GM12878 (cell line): ENCODE measurements at regions not wholly inside any gene's neighbourhood (a gene's known extent, or its start where the extent isn't known, plus 50 kb on each side); places are given as distances from the start of the nearest gene placed in this dataset.

ENCODE experiments used
- ATAC-seq: fragments of 200-7000 bp; cut with Tn5 transposase; 3 replicates; pipeline ENCODE4 v1.9.1; 2020; ENCODE audit warnings: mild to moderate bottlenecking, moderate library complexity
- BruUV-seq: library from RNA; stranded (reverse); fragments of 400-500 nt; replicated peaks from 2 replicates; lab custom pipeline; 2021; lab: Mats Ljungman, UMichigan
- CTCF ChIA-PET: fragments of 300-600 bp; sonication (Branson Sonifier 250); formaldehyde crosslinking; extraction: SDS; loops from one replicate; lab custom pipeline; 2021; ENCODE audit warnings: inconsistent platforms; lab: Yijun Ruan, JAX
- POLR2A ChIA-PET: fragments of 350-600 bp; formaldehyde crosslinking; extraction: SDS; loops from one replicate; lab custom pipeline; 2021; ENCODE audit warnings: inconsistent platforms; lab: Charles Lee
- RAD21 ChIA-PET: fragments of 300-600 bp; sonication (Branson Sonifier 250); formaldehyde crosslinking; loops from one replicate; lab custom pipeline; 2023; ENCODE audit warnings: antibody characterized with exemption; ENCODE audit not compliant: unreplicated experiment; lab: Charles Lee
- SMC1A ChIA-PET: fragments of 300-600 bp; sonication (Branson Sonifier 250); formaldehyde crosslinking; loops from one replicate; lab custom pipeline; 2023; ENCODE audit not compliant: unreplicated experiment, uncharacterized antibody; lab: Charles Lee
- DNase-seq: peaks from one replicate; pipeline ENCODE4 v3.0.0-alpha.2; 2011; ENCODE audit warnings: low read depth, low spot score
- FAIRE-seq: peaks from 3 replicates; lab custom pipeline; 2011; peaks lifted over from hg19 to GRCh38; lab: Jason Lieb, UNC
- H2AFZ ChIP-seq: 2 replicates; pipeline ENCODE4 v1.6.0; 2011; ENCODE audit warnings: low read depth, low read length, control low read depth; ENCODE audit not compliant: control insufficient read depth
- H3K27ac ChIP-seq: 2 replicates; pipeline ENCODE4 v1.5.1; 2011; ENCODE audit warnings: control low read depth; ENCODE audit not compliant: control insufficient read depth, insufficient read depth
- H3K27me3 ChIP-seq, 2 experiments: replicated peaks in 1 of 2; 2 replicates each; pipeline versions ENCODE4 v1.6.0 to v1.6.1; 2011; ENCODE audit warnings: low read length in 1 of 2; ENCODE audit not compliant: control insufficient read depth in 2 of 2, insufficient read depth in 2 of 2
- H3K36me3 ChIP-seq, 2 experiments: 2 replicates each; pipeline ENCODE4 v1.5.1; 2011; ENCODE audit warnings: low read length in 1 of 2; ENCODE audit not compliant: control insufficient read depth in 2 of 2, insufficient read depth in 2 of 2
- H3K4me1 ChIP-seq: 2 replicates; pipeline ENCODE4 v1.6.1; 2011; ENCODE audit warnings: mild to moderate bottlenecking, low read length, moderate library complexity, mixed read lengths; ENCODE audit not compliant: control insufficient read depth, insufficient read depth
- H3K4me2 ChIP-seq: 2 replicates; pipeline ENCODE4 v1.6.0; 2011; ENCODE audit warnings: control low read depth; ENCODE audit not compliant: control insufficient read depth, insufficient read depth
- H3K4me3 ChIP-seq: fragments of 200-600 bp; sonication (generic); 2 replicates; pipeline ENCODE4 v1.5.1; 2016
- H3K79me2 ChIP-seq: 2 replicates; pipeline ENCODE4 v1.6.0; 2011; ENCODE audit warnings: low read length; ENCODE audit not compliant: control insufficient read depth, insufficient read depth
- H3K9ac ChIP-seq: 2 replicates; pipeline ENCODE4 v1.8.0; 2011; ENCODE audit warnings: low read length, control low read depth, mixed read lengths; ENCODE audit not compliant: control insufficient read depth, insufficient read depth
- H3K9me3 ChIP-seq: replicated peaks from 3 replicates; pipeline ENCODE4 v1.5.1; 2011; ENCODE audit warnings: mild to moderate bottlenecking, low read length; ENCODE audit not compliant: control insufficient read depth, insufficient read depth
- H4K20me1 ChIP-seq: 2 replicates; pipeline ENCODE4 v1.6.0; 2011; ENCODE audit not compliant: control insufficient read depth, insufficient read depth
- BCL11A ChIP-seq: IDR thresholded peaks from 2 replicates; pipeline ENCODE4 v1.6.1; 2011; ENCODE audit warnings: low read depth, low read length
- BMI1 ChIP-seq: fragments of 450-650 bp; IDR thresholded peaks from 2 replicates; pipeline ENCODE4 v1.6.1; 2016; ENCODE audit warnings: mild to moderate bottlenecking, moderate library complexity, borderline replicate concordance
- HSF1 ChIP-seq: fragments of 150-350 bp; IDR thresholded peaks from 2 replicates; pipeline ENCODE4 v1.6.1; 2014; ENCODE audit warnings: mild to moderate bottlenecking, low read depth, low read length
- IRF3 ChIP-seq: fragments of 450-650 bp; IDR thresholded peaks from 2 replicates; pipeline ENCODE4 v1.6.1; 2014; ENCODE audit warnings: mild to moderate bottlenecking
- MYB ChIP-seq: fragments of 150-350 bp; IDR thresholded peaks from 2 replicates; pipeline ENCODE4 v1.6.1; 2014; ENCODE audit warnings: mild to moderate bottlenecking, low read depth, low read length, borderline replicate concordance
- NFXL1 ChIP-seq: fragments of 450-650 bp; IDR thresholded peaks from 2 replicates; pipeline ENCODE4 v1.6.1; 2017; ENCODE audit warnings: antibody characterized with exemption, mild to moderate bottlenecking, borderline replicate concordance
- POLR2AphosphoS5 ChIP-seq: IDR thresholded peaks from 2 replicates; pipeline ENCODE4 v1.6.1; 2011; ENCODE audit warnings: mild to moderate bottlenecking, low read length, inconsistent platforms
- POU2F2 ChIP-seq: IDR thresholded peaks from 3 replicates; pipeline ENCODE4 v1.6.1; 2011; ENCODE audit warnings: low read depth, mild to moderate bottlenecking, low read length, borderline replicate concordance
- SMAD5 ChIP-seq: IDR thresholded peaks from 2 replicates; pipeline ENCODE4 v1.6.1; 2016; ENCODE audit warnings: antibody characterized with exemption, low read depth
- SMARCA5 ChIP-seq: fragments of 450-650 bp; IDR thresholded peaks from 2 replicates; pipeline ENCODE4 v1.6.1; 2017; ENCODE audit warnings: mild to moderate bottlenecking
- SMC3 ChIP-seq: IDR thresholded peaks from 2 replicates; pipeline ENCODE4 v1.6.1; 2011; ENCODE audit warnings: low read length, improper control_type of control experiment, borderline replicate concordance
- SRF ChIP-seq, 2 experiments: IDR thresholded peaks; 2 replicates each; pipeline ENCODE4 v1.6.1; 2011; ENCODE audit warnings: low read depth in 2 of 2, low read length in 2 of 2, mild to moderate bottlenecking in 1 of 2, moderate library complexity in 1 of 2
- STAT3 ChIP-seq: IDR thresholded peaks from 2 replicates; pipeline ENCODE4 v1.6.1; 2011; ENCODE audit warnings: low read depth, low read length, improper control_type of control experiment
- TAF1 ChIP-seq: IDR thresholded peaks from 2 replicates; pipeline ENCODE4 v1.6.1; 2011; ENCODE audit warnings: mild to moderate bottlenecking, low read depth, low read length, borderline replicate concordance
- WRNIP1 ChIP-seq: IDR thresholded peaks from 2 replicates; pipeline ENCODE4 v1.6.1; 2011; ENCODE audit warnings: low read depth, low read length, improper control_type of control experiment, borderline replicate concordance
- ZBTB11 ChIP-seq: fragments of 450-650 bp; formaldehyde crosslinking; IDR thresholded peaks from 2 replicates; pipeline ENCODE4 v1.5.0; 2022; ENCODE audit warnings: mild to moderate bottlenecking, missing genetic modification characterization
- ZNF24 ChIP-seq: fragments of 450-650 bp; IDR thresholded peaks from 2 replicates; pipeline ENCODE4 v1.6.1; 2017; ENCODE audit warnings: antibody characterized with exemption, mild to moderate bottlenecking
- WGBS: methylation state at CpG from one replicate; pipeline ENCODE4 v1.1.6; 2016; ENCODE audit warnings: low lambda C conversion rate; ENCODE audit not compliant: insufficient replicate concordance, insufficient coverage; ENCODE audit errors: missing lambda C conversion rate; 5-methylcytosine and 5-hydroxymethylcytosine counted together
- in situ Hi-C: fragments of 300-500 bp; cut with MboI; formaldehyde crosslinking; loops from 9 replicates; pipeline ENCODE4 v1.14.3; 2018; ENCODE audit warnings: mixed read lengths
- intact Hi-C: fragments of 100-400 bp; cut with micrococcal nuclease; formaldehyde crosslinking; loops from one replicate; pipeline ENCODE4 v1.14.2; 2022; ENCODE audit not compliant: unreplicated experiment
- TF ChIP-seq, protein P1 (sequence below): fragments of 450-650 bp; IDR thresholded peaks from 2 replicates; pipeline ENCODE4 v1.6.1; 2017; ENCODE audit warnings: low read depth, mild to moderate bottlenecking, moderate library complexity
- TF ChIP-seq, protein P2 (sequence below): IDR thresholded peaks from 2 replicates; pipeline ENCODE4 v1.6.1; 2011; ENCODE audit warnings: low read depth, mild to moderate bottlenecking, low read length, moderate library complexity, borderline replicate concordance; ENCODE audit errors: extremely low read depth

DNA sequence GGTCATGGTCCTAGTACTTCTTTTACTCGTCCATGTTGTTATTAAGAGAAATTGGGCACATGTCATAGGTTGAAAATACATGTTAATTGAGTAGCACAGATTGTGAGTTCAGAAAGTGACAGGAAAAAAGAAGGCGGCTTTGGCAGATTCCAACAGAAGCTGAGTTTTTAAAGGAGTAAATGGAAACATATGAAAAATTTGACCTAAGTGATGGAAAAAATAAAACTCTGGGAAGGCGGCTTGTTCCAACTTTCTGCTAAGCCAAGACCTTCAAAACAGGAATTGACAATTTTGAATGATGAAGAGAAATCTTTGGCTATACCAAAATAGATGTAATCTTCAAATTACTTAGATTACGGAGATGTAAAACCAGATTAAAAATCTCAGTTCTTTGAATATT is 868.0 kb downstream of the EPHA4 start:
- DNase-seq (no peak), FAIRE-seq (no peak), ATAC-seq (no peak)
- Histone ChIP-seq H3K27me3 (no peaks in the 10 kb centered on the region), H3K36me3 (no peaks in the 10 kb centered on the region), H3K4me3 (no peak overlapping the region), H3K79me2 (no peaks in the 10 kb centered on the region), H4K20me1 (no peaks in the 10 kb centered on the region), H3K27ac (no peak overlapping the region), H3K9ac (no peak overlapping the region), H3K4me1 (no peaks in the 10 kb centered on the region), H3K4me2 (no peak overlapping the region), H2AFZ (no peak overlapping the region), H3K9me3 (no peaks in the 10 kb centered on the region)
- ChIA-PET CTCF (no interaction called here), POLR2A (no interaction called here), RAD21 (no interaction called here), SMC1A (no interaction called here)
- in situ Hi-C loops = no loop called here
- BruUV-seq = no TSS peak
- intact Hi-C loops = no loop called here
- 65% methylated on average over 4 of the region's 4 CpGs for WGBS
- no peak for TF ChIP-seq SRF (IDR thresholded peaks at IDR 0.05; ENCODE audit: low read depth in 2 of 2, low read length in 2 of 2)
- no peak for TF ChIP-seq POU2F2
- no peak for TF ChIP-seq TAF1
- TF ChIP-seq IRF3 = no peak
- no peak for TF ChIP-seq WRNIP1
- no peak for TF ChIP-seq SMARCA5
- no peak for TF ChIP-seq ZNF24
- TF ChIP-seq STAT3 = no peak
- no peak for TF ChIP-seq HSF1
- TF ChIP-seq SMAD5 = no peak
- TF ChIP-seq NFXL1 = no peak
- TF ChIP-seq, protein P1, sequence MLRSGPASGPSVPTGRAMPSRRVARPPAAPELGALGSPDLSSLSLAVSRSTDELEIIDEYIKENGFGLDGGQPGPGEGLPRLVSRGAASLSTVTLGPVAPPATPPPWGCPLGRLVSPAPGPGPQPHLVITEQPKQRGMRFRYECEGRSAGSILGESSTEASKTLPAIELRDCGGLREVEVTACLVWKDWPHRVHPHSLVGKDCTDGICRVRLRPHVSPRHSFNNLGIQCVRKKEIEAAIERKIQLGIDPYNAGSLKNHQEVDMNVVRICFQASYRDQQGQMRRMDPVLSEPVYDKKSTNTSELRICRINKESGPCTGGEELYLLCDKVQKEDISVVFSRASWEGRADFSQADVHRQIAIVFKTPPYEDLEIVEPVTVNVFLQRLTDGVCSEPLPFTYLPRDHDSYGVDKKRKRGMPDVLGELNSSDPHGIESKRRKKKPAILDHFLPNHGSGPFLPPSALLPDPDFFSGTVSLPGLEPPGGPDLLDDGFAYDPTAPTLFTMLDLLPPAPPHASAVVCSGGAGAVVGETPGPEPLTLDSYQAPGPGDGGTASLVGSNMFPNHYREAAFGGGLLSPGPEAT = no peak
- no peak for TF ChIP-seq BCL11A
- no peak for TF ChIP-seq MYB
- TF ChIP-seq, protein P2, sequence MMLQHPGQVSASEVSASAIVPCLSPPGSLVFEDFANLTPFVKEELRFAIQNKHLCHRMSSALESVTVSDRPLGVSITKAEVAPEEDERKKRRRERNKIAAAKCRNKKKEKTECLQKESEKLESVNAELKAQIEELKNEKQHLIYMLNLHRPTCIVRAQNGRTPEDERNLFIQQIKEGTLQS = no peak
- TF ChIP-seq POLR2AphosphoS5 = no peak
- TF ChIP-seq BMI1 = no peak
- TF ChIP-seq SMC3 = no peak
- TF ChIP-seq ZBTB11 = no peak
